ENCODE measurements at regions not wholly inside any gene's neighbourhood (a gene's known extent, or its start where the extent isn't known, plus 50 kb on each side); places are given as distances from the start of the nearest gene placed in this dataset.

GRCh38 chr2:6036211-6036610, 344.0 kb downstream of the SOX11 start:
- H3K9me3 ChIP-seq (ENCODE audit: insufficient read depth, low read length, severe bottlenecking): no peaks in the 10 kb centered on the region
- H2AFZ ChIP-seq (ENCODE audit: low read depth, low read length): no peak overlapping the region
- no peaks in the 10 kb centered on the region for H3K27me3 ChIP-seq (ENCODE audit: insufficient read depth, low read length, poor library complexity)
- H3K9ac ChIP-seq (ENCODE audit: low read depth, low read length): no peak overlapping the region
- no peaks in the 10 kb centered on the region for H3K4me1 ChIP-seq (ENCODE audit: insufficient read depth, low read length)
- no peaks in the 10 kb centered on the region for H3K36me3 ChIP-seq (ENCODE audit: insufficient read depth, low read length)
- DNase-seq (no peak), ATAC-seq (ENCODE audit: insufficient read depth, low read depth) (no peak)
- H4K20me1 ChIP-seq (ENCODE audit: insufficient read depth, low read length): no peaks in the 10 kb centered on the region
- no peaks in the 10 kb centered on the region for H3K79me2 ChIP-seq (ENCODE audit: insufficient read depth, low read length)
- H3K27ac ChIP-seq (ENCODE audit: low read length): no peak overlapping the region
- TF ChIP-seq EZH2 (IDR thresholded peaks at IDR 0.05; ENCODE audit: borderline replicate concordance, low read depth, low read length, severe bottlenecking): no peak
- TF ChIP-seq CTCF (IDR thresholded peaks at IDR 0.05; ENCODE audit: borderline replicate concordance, extremely low read depth, low read length, poor library complexity, severe bottlenecking): no peak
- no peak overlapping the region for H3K4me3 ChIP-seq (ENCODE audit: low read depth in 1 of 2, low read length in 2 of 2)
- H3K4me2 ChIP-seq (ENCODE audit: insufficient read depth, low read length): no peak overlapping the region

- ATAC-seq (ENCODE audit: insufficient read depth, low read depth): no peak
- H2AFZ ChIP-seq (ENCODE audit: low read depth, low read length): no peak overlapping the region
- no peaks in the 10 kb centered on the region for H3K9me3 ChIP-seq (ENCODE audit: insufficient read depth, low read length, severe bottlenecking)
- no peak for DNase-seq
- TF ChIP-seq EZH2 (IDR thresholded peaks at IDR 0.05; ENCODE audit: borderline replicate concordance, low read depth, low read length, severe bottlenecking) (no peak), CTCF (IDR thresholded peaks at IDR 0.05; ENCODE audit: borderline replicate concordance, extremely low read depth, low read length, poor library complexity, severe bottlenecking) (no peak)
- H4K20me1 ChIP-seq (ENCODE audit: insufficient read depth, low read length): no peaks in the 10 kb centered on the region
- no peaks in the 10 kb centered on the region for H3K4me1 ChIP-seq (ENCODE audit: insufficient read depth, low read length)
- H3K79me2 ChIP-seq (ENCODE audit: insufficient read depth, low read length): no peaks in the 10 kb centered on the region
- H3K27ac ChIP-seq (ENCODE audit: low read length): no peak overlapping the region
- H3K4me2 ChIP-seq (ENCODE audit: insufficient read depth, low read length): no peak overlapping the region
- no peaks in the 10 kb centered on the region for H3K36me3 ChIP-seq (ENCODE audit: insufficient read depth, low read length)
- no peaks in the 10 kb centered on the region for H3K27me3 ChIP-seq (ENCODE audit: insufficient read depth, low read length, poor library complexity)
- no peak overlapping the region for H3K4me3 ChIP-seq (ENCODE audit: low read depth in 1 of 2, low read length in 2 of 2)
- no peak overlapping the region for H3K9ac ChIP-seq (ENCODE audit: low read depth, low read length)
Observed at GRCh38 chr2:6043238-6043637, 351.1 kb downstream of the SOX11 start.

GRCh38 chr2:6052649-6053048, 360.5 kb downstream of the SOX11 start:
- ATAC-seq (ENCODE audit: insufficient read depth, low read depth) (no peak), DNase-seq (no peak)
- Histone ChIP-seq H3K9me3 (ENCODE audit: insufficient read depth, low read length, severe bottlenecking) (no peaks in the 10 kb centered on the region), H3K4me2 (ENCODE audit: insufficient read depth, low read length) (no peak overlapping the region), H2AFZ (ENCODE audit: low read depth, low read length) (no peak overlapping the region), H3K27ac (ENCODE audit: low read length) (no peak overlapping the region), H3K9ac (ENCODE audit: low read depth, low read length) (no peak overlapping the region), H3K4me3 (ENCODE audit: low read depth in 1 of 2, low read length in 2 of 2) (no peak overlapping the region), H3K4me1 (ENCODE audit: insufficient read depth, low read length) (no peaks in the 10 kb centered on the region), H3K27me3 (ENCODE audit: insufficient read depth, low read length, poor library complexity) (no peaks in the 10 kb centered on the region), H4K20me1 (ENCODE audit: insufficient read depth, low read length) (no peaks in the 10 kb centered on the region), H3K36me3 (ENCODE audit: insufficient read depth, low read length) (no peaks in the 10 kb centered on the region), H3K79me2 (ENCODE audit: insufficient read depth, low read length) (no peaks in the 10 kb centered on the region)
- TF ChIP-seq CTCF (IDR thresholded peaks at IDR 0.05; ENCODE audit: borderline replicate concordance, extremely low read depth, low read length, poor library complexity, severe bottlenecking) (no peak), EZH2 (IDR thresholded peaks at IDR 0.05; ENCODE audit: borderline replicate concordance, low read depth, low read length, severe bottlenecking) (no peak)

- H3K9ac ChIP-seq (ENCODE audit: low read depth, low read length): no peak overlapping the region
- H3K4me2 ChIP-seq (ENCODE audit: insufficient read depth, low read length): no peak overlapping the region
- ATAC-seq (ENCODE audit: insufficient read depth, low read depth): no peak
Observed at GRCh38 chr2:6053743-6054142, 361.6 kb downstream of the SOX11 start.

More at GRCh38 chr2:6053743-6054142, 361.6 kb downstream of the SOX11 start:
- H3K27me3 ChIP-seq (ENCODE audit: insufficient read depth, low read length, poor library complexity): no peaks in the 10 kb centered on the region
- no peaks in the 10 kb centered on the region for H3K36me3 ChIP-seq (ENCODE audit: insufficient read depth, low read length)
- no peaks in the 10 kb centered on the region for H3K4me1 ChIP-seq (ENCODE audit: insufficient read depth, low read length)
- H3K27ac ChIP-seq (ENCODE audit: low read length): no peak overlapping the region
- no peaks in the 10 kb centered on the region for H3K79me2 ChIP-seq (ENCODE audit: insufficient read depth, low read length)
- no peaks in the 10 kb centered on the region for H3K9me3 ChIP-seq (ENCODE audit: insufficient read depth, low read length, severe bottlenecking)
- no peak for DNase-seq
- no peaks in the 10 kb centered on the region for H4K20me1 ChIP-seq (ENCODE audit: insufficient read depth, low read length)
- H3K4me3 ChIP-seq (ENCODE audit: low read depth in 1 of 2, low read length in 2 of 2): no peak overlapping the region
- TF ChIP-seq EZH2 (IDR thresholded peaks at IDR 0.05; ENCODE audit: borderline replicate concordance, low read depth, low read length, severe bottlenecking) (no peak), CTCF (IDR thresholded peaks at IDR 0.05; ENCODE audit: borderline replicate concordance, extremely low read depth, low read length, poor library complexity, severe bottlenecking) (no peak)
- H2AFZ ChIP-seq (ENCODE audit: low read depth, low read length): no peak overlapping the region
